Nephron (organoid): ENCODE measurements at regions not wholly inside any gene's neighbourhood (a gene's known extent, or its start where the extent isn't known, plus 50 kb on each side); places are given as distances from the start of the nearest gene placed in this dataset.

Experiments
- H3K27ac Mint-ChIP-seq, 3 experiments: 2 replicates each; pipeline ENCODE4 v1.8.0; 2020; ENCODE audit warnings: mixed read lengths in 3 of 3, mild to moderate bottlenecking in 2 of 3, moderate library complexity in 1 of 3
- H3K27me3 Mint-ChIP-seq: 2 replicates; pipeline ENCODE4 v1.8.0; 2021; ENCODE audit warnings: low read depth, mild to moderate bottlenecking, moderate library complexity, mixed read lengths
- H3K36me3 Mint-ChIP-seq: 2 replicates; pipeline ENCODE4 v1.8.0; 2020; ENCODE audit warnings: low read depth, mixed read lengths
- H3K4me1 Mint-ChIP-seq: 2 replicates; pipeline ENCODE4 v1.8.0; 2020; ENCODE audit warnings: mixed read lengths
- H3K4me3 Mint-ChIP-seq, 3 experiments: 2 replicates each; pipeline ENCODE4 v1.8.0; 2020; ENCODE audit warnings: mild to moderate bottlenecking in 3 of 3, mixed read lengths in 3 of 3, moderate library complexity in 2 of 3
- H3K9me3 Mint-ChIP-seq: 2 replicates; pipeline ENCODE4 v1.8.0; 2020; ENCODE audit warnings: mixed read lengths
- CTCF ChIP-seq, 3 experiments: fragments of 200-600 bp; sonication (generic); IDR thresholded peaks; one replicate each; pipeline ENCODE4 v1.5.0; 2021; ENCODE audit warnings: antibody characterized with exemption in 3 of 3; ENCODE audit not compliant: unreplicated experiment in 3 of 3

- H3K4me1 Mint-ChIP-seq: peaks cover 33% of the 10 kb centered on the region
- peaks cover 7% of the 10 kb centered on the region for H3K9me3 Mint-ChIP-seq
- peak overlapping the region; percentile 26 to 78 (median 41) for H3K27ac Mint-ChIP-seq
- TF ChIP-seq CTCF (IDR thresholded peaks at IDR 0.05; ENCODE audit: unreplicated experiment in 3 of 3): no peak
- H3K4me3 Mint-ChIP-seq: no peak overlapping the region
- H3K27me3 Mint-ChIP-seq: peaks cover 4% of the 10 kb centered on the region
- H3K36me3 Mint-ChIP-seq: no peaks in the 10 kb centered on the region
Observed at GRCh38 chr6:4459032-4459431, 317.2 kb upstream of the CDYL start.

GRCh38 chr6:4451718-4452117 lies 316.3 kb upstream of the ECI2 start:
- Mint-ChIP-seq H3K4me3 (no peak overlapping the region), H3K4me1 (no peaks in the 10 kb centered on the region), H3K9me3 (peaks cover 23% of the 10 kb centered on the region), H3K27ac (no peak overlapping the region), H3K36me3 (no peaks in the 10 kb centered on the region), H3K27me3 (no peaks in the 10 kb centered on the region)
- no peak for TF ChIP-seq CTCF (IDR thresholded peaks at IDR 0.05; ENCODE audit: unreplicated experiment in 3 of 3)

GRCh38 chr6:4451081-4451480 lies 315.7 kb upstream of the ECI2 start:
- no peak overlapping the region for H3K4me3 Mint-ChIP-seq
- TF ChIP-seq CTCF (IDR thresholded peaks at IDR 0.05; ENCODE audit: unreplicated experiment in 3 of 3): no peak
- peaks cover 23% of the 10 kb centered on the region for H3K9me3 Mint-ChIP-seq
- no peaks in the 10 kb centered on the region for H3K4me1 Mint-ChIP-seq
- H3K27me3 Mint-ChIP-seq: no peaks in the 10 kb centered on the region
- H3K36me3 Mint-ChIP-seq: no peaks in the 10 kb centered on the region
- H3K27ac Mint-ChIP-seq: no peak overlapping the region

- Mint-ChIP-seq H3K27me3 (no peaks in the 10 kb centered on the region), H3K9me3 (peaks cover 23% of the 10 kb centered on the region), H3K4me3 (no peak overlapping the region), H3K27ac (no peak overlapping the region), H3K36me3 (no peaks in the 10 kb centered on the region), H3K4me1 (no peaks in the 10 kb centered on the region)
- TF ChIP-seq CTCF (IDR thresholded peaks at IDR 0.05; ENCODE audit: unreplicated experiment in 3 of 3): no peak
Observed at GRCh38 chr6:4450237-4450636, 314.9 kb upstream of the ECI2 start.

GRCh38 chr6:4449409-4449808 lies 314.0 kb upstream of the ECI2 start:
- no peak for TF ChIP-seq CTCF (IDR thresholded peaks at IDR 0.05; ENCODE audit: unreplicated experiment in 3 of 3)
- peaks cover 22% of the 10 kb centered on the region for H3K9me3 Mint-ChIP-seq
- no peak overlapping the region for H3K4me3 Mint-ChIP-seq
- no peak overlapping the region for H3K27ac Mint-ChIP-seq
- no peaks in the 10 kb centered on the region for H3K36me3 Mint-ChIP-seq
- H3K4me1 Mint-ChIP-seq: no peaks in the 10 kb centered on the region
- no peaks in the 10 kb centered on the region for H3K27me3 Mint-ChIP-seq

GRCh38 chr6:4448841-4449240 lies 313.5 kb upstream of the ECI2 start:
- Mint-ChIP-seq H3K9me3 (peaks cover 19% of the 10 kb centered on the region), H3K4me3 (no peak overlapping the region), H3K4me1 (no peaks in the 10 kb centered on the region), H3K27me3 (no peaks in the 10 kb centered on the region), H3K36me3 (no peaks in the 10 kb centered on the region), H3K27ac (no peak overlapping the region)
- TF ChIP-seq CTCF (IDR thresholded peaks at IDR 0.05; ENCODE audit: unreplicated experiment in 3 of 3): no peak
